IMR-90 (cell line): ENCODE measurements at regions not wholly inside any gene's neighbourhood (a gene's known extent, or its start where the extent isn't known, plus 50 kb on each side); places are given as distances from the start of the nearest gene placed in this dataset.

Source experiments
- ATAC-seq: fragments of 200-7000 bp; cut with Tn5 transposase; 2 replicates; pipeline ENCODE4 v1.9.1; 2020; ENCODE audit warnings: low read depth, mild to moderate bottlenecking, moderate library complexity
- BruUV-seq: library from RNA; stranded (reverse); fragments of 400-500 nt; replicated peaks from 2 replicates; lab custom pipeline; 2021; lab: Mats Ljungman, UMichigan
- CTCF ChIA-PET: fragments of 300-600 bp; formaldehyde crosslinking; extraction: SDS; loops from one replicate; lab custom pipeline; 2021; ENCODE audit warnings: antibody characterized with exemption; lab: Yijun Ruan, JAX
- POLR2A ChIA-PET: fragments of 300-600 bp; sonication (Branson Sonifier 250); formaldehyde crosslinking; loops from one replicate; lab custom pipeline; 2022; ENCODE audit warnings: antibody characterized with exemption; ENCODE audit not compliant: unreplicated experiment; lab: Charles Lee
- DNase-seq: peaks from one replicate; pipeline ENCODE4 v3.0.0; 2013
- H2AFZ ChIP-seq: replicated peaks from 2 replicates; pipeline ENCODE3; 2013; ENCODE audit warnings: low read length, mild to moderate bottlenecking; ENCODE audit not compliant: poor library complexity
- H2AK5ac ChIP-seq: 2 replicates; pipeline ENCODE4 v1.6.1; 2013; ENCODE audit warnings: low read depth, low read length, inconsistent platforms
- H2AK9ac ChIP-seq: replicated peaks from 2 replicates; pipeline ENCODE3; 2013; ENCODE audit warnings: mild to moderate bottlenecking, low read depth, low read length, moderate library complexity; ENCODE audit not compliant: poor library complexity
- H2BK120ac ChIP-seq: 2 replicates; pipeline ENCODE4 v1.6.1; 2013; ENCODE audit warnings: low read depth, low read length, inconsistent platforms
- H2BK15ac ChIP-seq: 3 replicates; pipeline ENCODE4 v1.6.1; 2013; ENCODE audit warnings: low read depth, low read length, inconsistent platforms
- H2BK20ac ChIP-seq: 2 replicates; pipeline ENCODE4 v1.6.1; 2013; ENCODE audit warnings: low read depth, mild to moderate bottlenecking, inconsistent platforms, low read length, moderate library complexity
- H2BK5ac ChIP-seq: 2 replicates; pipeline ENCODE4 v1.6.1; 2013; ENCODE audit warnings: mild to moderate bottlenecking, low read depth, low read length, inconsistent platforms; ENCODE audit not compliant: poor library complexity, severe bottlenecking
- H3K14ac ChIP-seq: replicated peaks from 2 replicates; pipeline ENCODE4 v1.6.1; 2013; ENCODE audit warnings: low read depth, low read length, inconsistent platforms
- H3K18ac ChIP-seq: 2 replicates; pipeline ENCODE4 v1.6.1; 2013; ENCODE audit warnings: low read depth, low read length, control low read depth
- H3K23ac ChIP-seq: 2 replicates; pipeline ENCODE4 v1.6.1; 2013; ENCODE audit warnings: low read depth, low read length, inconsistent platforms
- H3K27ac ChIP-seq: 2 replicates; pipeline ENCODE4 v1.5.1; 2013; ENCODE audit warnings: mild to moderate bottlenecking, control low read depth, low read length; ENCODE audit not compliant: insufficient read depth
- H3K27me3 ChIP-seq: 2 replicates; pipeline ENCODE4 v1.6.1; 2013; ENCODE audit warnings: low read length; ENCODE audit not compliant: control insufficient read depth, insufficient read depth
- H3K36me3 ChIP-seq: 2 replicates; pipeline ENCODE4 v1.6.1; 2013; ENCODE audit warnings: low read length, mixed read lengths; ENCODE audit not compliant: control insufficient read depth, insufficient read depth
- H3K4ac ChIP-seq: 2 replicates; pipeline ENCODE4 v1.6.1; 2013; ENCODE audit warnings: low read depth, low read length, inconsistent platforms
- H3K4me1 ChIP-seq: 2 replicates; pipeline ENCODE4 v1.6.1; 2013; ENCODE audit warnings: low read length, mixed read lengths; ENCODE audit not compliant: control insufficient read depth, insufficient read depth
- H3K4me2 ChIP-seq: 2 replicates; pipeline ENCODE4 v1.6.1; 2013; ENCODE audit warnings: low read depth, mild to moderate bottlenecking, control low read depth, low read length, moderate library complexity
- H3K4me3 ChIP-seq: 2 replicates; pipeline ENCODE4 v1.5.1; 2013; ENCODE audit warnings: low read depth, mild to moderate bottlenecking, control low read depth, low read length, moderate library complexity; ENCODE audit not compliant: insufficient read depth
- H3K56ac ChIP-seq: 2 replicates; pipeline ENCODE4 v1.6.1; 2013; ENCODE audit warnings: low read length, inconsistent platforms; ENCODE audit not compliant: insufficient read depth; ENCODE audit errors: extremely low read depth
- H3K79me1 ChIP-seq, 2 experiments: 2 replicates each; pipeline ENCODE4 v1.6.1; 2013; ENCODE audit warnings: low read length in 2 of 2, inconsistent platforms in 1 of 2, low read depth in 1 of 2
- H3K9ac ChIP-seq: 2 replicates; pipeline ENCODE4 v1.6.1; 2013; ENCODE audit warnings: low read depth, low read length, control low read depth
- H3K9me1 ChIP-seq: 2 replicates; pipeline ENCODE4 v1.6.1; 2013; ENCODE audit warnings: low read length, inconsistent platforms; ENCODE audit not compliant: insufficient read depth
- H3K9me3 ChIP-seq: 2 replicates; pipeline ENCODE4 v1.6.1; 2013; ENCODE audit warnings: low read length; ENCODE audit not compliant: control insufficient read depth, insufficient read depth
- H4K20me1 ChIP-seq: 2 replicates; pipeline ENCODE4 v1.6.1; 2013; ENCODE audit warnings: low read length, inconsistent platforms; ENCODE audit not compliant: insufficient read depth
- H4K5ac ChIP-seq: 2 replicates; pipeline ENCODE4 v1.6.1; 2013; ENCODE audit warnings: mild to moderate bottlenecking, low read depth, low read length, control low read depth
- H4K8ac ChIP-seq, 2 experiments: 2 replicates each; pipeline ENCODE4 v1.6.1; 2013; ENCODE audit warnings: low read depth in 2 of 2, low read length in 2 of 2, control low read depth in 1 of 2, inconsistent platforms in 1 of 2
- H4K91ac ChIP-seq: 2 replicates; pipeline ENCODE4 v1.6.1; 2013; ENCODE audit warnings: low read depth, low read length, inconsistent platforms; ENCODE audit not compliant: insufficient read depth
- CEBPB ChIP-seq: IDR thresholded peaks from 2 replicates; pipeline ENCODE4 v1.6.1; 2012; ENCODE audit warnings: low read depth, low read length, improper control_type of control experiment
- WGBS, 2 experiments: methylation state at CpG; one replicate each; pipeline versions ENCODE4 v1.1.5 to v1.1.7; 2013; ENCODE audit warnings: missing lambda C conversion rate in 2 of 2; ENCODE audit not compliant: insufficient read length in 1 of 2; ENCODE audit errors: extremely low coverage in 2 of 2; 5-methylcytosine and 5-hydroxymethylcytosine counted together
- dilution Hi-C: fragments of 300-500 bp; cut with HindIII; formaldehyde crosslinking; loops from one replicate; pipeline ENCODE4 v1.14.3; 2018; ENCODE audit warnings: low sequenced_read_pairs; ENCODE audit not compliant: unreplicated experiment
- in situ Hi-C: fragments of 300-500 bp; cut with MboI; formaldehyde crosslinking; loops from 3 replicates; pipeline ENCODE4 v1.14.3; 2019; ENCODE audit warnings: low sequenced_read_pairs, inconsistent platforms, mixed read lengths
- intact Hi-C: fragments of 100-400 bp; cut with micrococcal nuclease; formaldehyde crosslinking; loops from 2 replicates; pipeline ENCODE4 v1.10.0; 2022
- TF ChIP-seq, protein P1 (sequence below): fragments of 150-350 bp; IDR thresholded peaks from 2 replicates; pipeline ENCODE4 v1.6.1; 2016; ENCODE audit warnings: low read depth, mild to moderate bottlenecking, low read length, moderate library complexity, borderline replicate concordance

DNA sequence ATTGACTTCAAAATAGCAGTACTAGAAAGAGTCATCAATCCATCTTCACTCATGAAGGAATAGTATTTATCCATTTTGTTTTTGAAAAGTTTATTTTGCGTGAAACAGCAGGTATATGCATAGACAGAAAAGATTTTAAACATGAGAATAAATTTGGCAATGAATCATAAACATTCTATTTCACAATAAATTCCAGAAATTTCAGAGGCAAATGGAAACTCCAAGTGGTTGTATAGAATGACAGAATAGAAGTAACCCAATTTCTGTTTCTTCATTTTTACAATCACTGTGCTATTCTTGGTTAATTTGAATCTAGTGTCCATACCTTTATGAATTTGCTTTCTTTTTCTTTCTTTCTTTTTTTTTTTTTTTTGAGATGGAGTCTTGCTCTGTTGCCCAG is 173.0 kb upstream of the ECI2 start:
- no peak overlapping the region for H3K14ac ChIP-seq
- H3K27ac ChIP-seq, result no peak overlapping the region
- H3K27me3 ChIP-seq, result no peaks in the 10 kb centered on the region
- no peak overlapping the region for H4K5ac ChIP-seq
- no peak overlapping the region for H2BK20ac ChIP-seq
- H3K9me3 ChIP-seq, result peaks cover 2% of the 10 kb centered on the region; the same call in 1 of the 2 replicates
- no peaks in the 10 kb centered on the region; the same call in 1 of the 2 replicates for H3K9me1 ChIP-seq
- CTCF ChIA-PET, result no interaction called here
- no peak overlapping the region for H3K4me3 ChIP-seq
- H2AK5ac ChIP-seq, result no peak overlapping the region
- H3K23ac ChIP-seq, result no peak overlapping the region
- H4K20me1 ChIP-seq, result no peaks in the 10 kb centered on the region
- H2AFZ ChIP-seq, result no peak overlapping the region
- in situ Hi-C loops, result loop anchor here (10.0 kb wide), 1 partner anchor 1096 kb away; no protein-coding TSS in a partner anchor
- no peak overlapping the region for H2AK9ac ChIP-seq
- dilution Hi-C loops, result no loop called here
- H3K4me2 ChIP-seq, result no peak overlapping the region
- ATAC-seq (peak; percentile 30), DNase-seq (peak; percentile 36)
- peaks cover 5% of the 10 kb centered on the region for H3K4me1 ChIP-seq
- intact Hi-C loops, result no loop called here
- H2BK5ac ChIP-seq, result no peak overlapping the region
- TF ChIP-seq CEBPB, result peak; percentile 52; the same call in 1 of the 2 replicates
- TF ChIP-seq, protein P1, sequence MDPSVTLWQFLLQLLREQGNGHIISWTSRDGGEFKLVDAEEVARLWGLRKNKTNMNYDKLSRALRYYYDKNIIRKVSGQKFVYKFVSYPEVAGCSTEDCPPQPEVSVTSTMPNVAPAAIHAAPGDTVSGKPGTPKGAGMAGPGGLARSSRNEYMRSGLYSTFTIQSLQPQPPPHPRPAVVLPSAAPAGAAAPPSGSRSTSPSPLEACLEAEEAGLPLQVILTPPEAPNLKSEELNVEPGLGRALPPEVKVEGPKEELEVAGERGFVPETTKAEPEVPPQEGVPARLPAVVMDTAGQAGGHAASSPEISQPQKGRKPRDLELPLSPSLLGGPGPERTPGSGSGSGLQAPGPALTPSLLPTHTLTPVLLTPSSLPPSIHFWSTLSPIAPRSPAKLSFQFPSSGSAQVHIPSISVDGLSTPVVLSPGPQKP, result no peak
- H3K56ac ChIP-seq, result no peak overlapping the region
- no peaks in the 10 kb centered on the region for H3K36me3 ChIP-seq
- no CpG with 5 or more reads among the region's 1 CpG for WGBS, 2 experiments
- no peak overlapping the region for H4K8ac ChIP-seq
- H3K4ac ChIP-seq, result no peak overlapping the region
- H3K18ac ChIP-seq, result no peak overlapping the region
- H4K91ac ChIP-seq, result no peak overlapping the region
- no peak overlapping the region for H2BK120ac ChIP-seq
- no peak overlapping the region for H2BK15ac ChIP-seq
- no TSS peak for BruUV-seq
- no peaks in the 10 kb centered on the region for H3K79me1 ChIP-seq
- POLR2A ChIA-PET, result no interaction called here
- H3K9ac ChIP-seq, result no peak overlapping the region
